Heart right ventricle (tissue), 16 donors: ENCODE measurements at regions not wholly inside any gene's neighbourhood (a gene's known extent, or its start where the extent isn't known, plus 50 kb on each side); places are given as distances from the start of the nearest gene placed in this dataset.

Source experiments
- ATAC-seq, 8 donors: fragments of 200-7000 bp; cut with Tn5 transposase; one replicate each; pipeline ENCODE4 v1.9.1; 2020; ENCODE audit warnings: mild to moderate bottlenecking in 8 of 8, moderate library complexity in 8 of 8, moderate number of reproducible peaks in 1 of 8
- DNase-seq, 2 donors: peaks; one replicate each; pipeline ENCODE4 v3.0.0-alpha.2; 2020
- H3K27ac ChIP-seq, 10 donors: fragments of 200-600 bp; sonication (generic) in 2 of 10; one replicate each; pipeline versions ENCODE4 v1.5.0 to v1.8.0; 2020 to 2022; ENCODE audit warnings: mild to moderate bottlenecking in 3 of 10
- H3K27me3 ChIP-seq, 7 donors: fragments of 200-600 bp; one replicate each; pipeline ENCODE4 v1.8.0; 2021 to 2022; ENCODE audit warnings: mild to moderate bottlenecking in 2 of 7
- H3K36me3 ChIP-seq, 9 donors: fragments of 200-600 bp; sonication (generic) in 1 of 9; one replicate each; pipeline versions ENCODE4 v1.5.0 to v1.8.0; 2020 to 2022; ENCODE audit warnings: mild to moderate bottlenecking in 2 of 9
- H3K4me1 ChIP-seq, 9 donors: fragments of 200-600 bp; sonication (generic) in 1 of 9; one replicate each; pipeline versions ENCODE4 v1.5.0 to v1.8.0; 2020 to 2022; ENCODE audit warnings: mild to moderate bottlenecking in 4 of 9
- H3K4me3 ChIP-seq, 10 donors: fragments of 200-600 bp; sonication (generic) in 2 of 10; one replicate each; pipeline versions ENCODE4 v1.5.0 to v1.8.0; 2020 to 2022; ENCODE audit warnings: mild to moderate bottlenecking in 7 of 10, moderate library complexity in 2 of 10
- H3K9me3 ChIP-seq, 11 donors: fragments of 200-600 bp in 10 of 11; sonication (generic) in 2 of 11; one replicate each; pipeline versions ENCODE4 v1.5.0 to v1.8.0; 2013 to 2022; ENCODE audit warnings: mild to moderate bottlenecking in 2 of 11, control low read depth in 1 of 11, moderate library complexity in 1 of 11
- WGBS, 2 donors: extraction: QIAGEN DNeasy Blood & Tissue Kit; methylation state at CpG; one replicate each; pipeline ENCODE4 v1.1.7; 2013; ENCODE audit warnings: inconsistent platforms in 1 of 2; 5-methylcytosine and 5-hydroxymethylcytosine counted together
- intact Hi-C, 10 donors: fragments of 100-400 bp; cut with DNase I; formaldehyde crosslinking; loops; one replicate each; pipeline versions ENCODE4 v1.11.1 to v1.14.2; 2022
- TF ChIP-seq, protein P1 (sequence below), 9 donors: fragments of 200-600 bp; sonication (generic) in 2 of 9; IDR thresholded peaks; one replicate each; pipeline versions ENCODE4 v1.5.0 to v1.8.0; 2021 to 2022; ENCODE audit warnings: antibody characterized with exemption in 9 of 9, mild to moderate bottlenecking in 5 of 9, moderate library complexity in 1 of 9
- donor health status: Arrhythmogenic right ventricular cardiomyopathy.
- donor health status: ischemic (EF 13 %, LVEDD 7.1; RV severe dilation, severe dysfunction).
- donor health status: healthy with polysubstance abuse.
- donor health status: DM: no; HTN: yes; CAD: no.
- donor health status: DM: no; HTN: no; CAD: no.
- donor health status: ischemic (EF 25% LVEDD 6.9; RV normal size, moderate dysfunction).
- donor health status: ischemic (EF 25% LVEDD 5.7; RV mildly dilated, moderate dysfunction).
- donor health status: healthy.
- donor health status: DM: yes; HTN: yes; CAD: no.
- donor health status: Ischemic cardiomyopathy.
- donor health status: ischemic (EF 35%, LVEDD 5.7; RV mildly dilated, moderate dysfunction).
- donor health status: nonischemic (EF 11% LVEDD 7.7; RV severe dilation, severe dysfunction).
- donor health status: DM: yes; HTN: yes; CAD: no.
- donor health status: PGD.
- donor health status: ischemic (EF 29% LVEDD 5.4; RV normal size, mild dysfunction).
- donor health status: nonischemic (EF 23%, LVEDD 6.1; RV moderate dilation, normal function).

DNA sequence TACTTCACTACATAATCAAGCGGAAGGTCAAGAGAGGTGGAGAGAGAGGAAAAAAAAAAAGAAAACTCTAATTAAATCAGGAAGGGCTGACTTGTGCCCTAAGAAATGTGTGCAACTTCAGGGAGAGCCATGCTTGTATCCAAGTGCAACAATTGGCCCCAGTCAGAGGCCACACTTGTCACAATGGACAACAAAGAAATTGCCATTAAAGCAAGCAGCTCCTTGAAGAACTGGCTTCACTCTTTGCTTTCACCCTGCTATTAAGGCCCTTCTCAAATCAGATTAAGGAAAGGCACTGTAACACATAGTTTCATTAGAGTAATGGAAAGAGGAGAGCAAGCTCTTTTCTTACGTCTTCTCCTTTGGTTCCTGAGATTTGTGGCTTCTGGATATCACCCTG, 480.9 kb upstream of the WWC1 start:
- intact Hi-C loops = loop anchor here in 1 of 10 donors (10.0 kb wide), 1 partner anchor 94 kb away; no protein-coding TSS in a partner anchor
- TF ChIP-seq, protein P1, sequence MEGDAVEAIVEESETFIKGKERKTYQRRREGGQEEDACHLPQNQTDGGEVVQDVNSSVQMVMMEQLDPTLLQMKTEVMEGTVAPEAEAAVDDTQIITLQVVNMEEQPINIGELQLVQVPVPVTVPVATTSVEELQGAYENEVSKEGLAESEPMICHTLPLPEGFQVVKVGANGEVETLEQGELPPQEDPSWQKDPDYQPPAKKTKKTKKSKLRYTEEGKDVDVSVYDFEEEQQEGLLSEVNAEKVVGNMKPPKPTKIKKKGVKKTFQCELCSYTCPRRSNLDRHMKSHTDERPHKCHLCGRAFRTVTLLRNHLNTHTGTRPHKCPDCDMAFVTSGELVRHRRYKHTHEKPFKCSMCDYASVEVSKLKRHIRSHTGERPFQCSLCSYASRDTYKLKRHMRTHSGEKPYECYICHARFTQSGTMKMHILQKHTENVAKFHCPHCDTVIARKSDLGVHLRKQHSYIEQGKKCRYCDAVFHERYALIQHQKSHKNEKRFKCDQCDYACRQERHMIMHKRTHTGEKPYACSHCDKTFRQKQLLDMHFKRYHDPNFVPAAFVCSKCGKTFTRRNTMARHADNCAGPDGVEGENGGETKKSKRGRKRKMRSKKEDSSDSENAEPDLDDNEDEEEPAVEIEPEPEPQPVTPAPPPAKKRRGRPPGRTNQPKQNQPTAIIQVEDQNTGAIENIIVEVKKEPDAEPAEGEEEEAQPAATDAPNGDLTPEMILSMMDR (IDR thresholded peaks at IDR 0.05) = no peak
- H3K4me3 ChIP-seq = no peak overlapping the region
- no peaks in the 10 kb centered on the region for H3K9me3 ChIP-seq
- DNase-seq (no peak), ATAC-seq (no peak)
- H3K27ac ChIP-seq = no peak overlapping the region
- H3K4me1 ChIP-seq = no peaks in the 10 kb centered on the region
- H3K27me3 ChIP-seq = no peaks in the 10 kb centered on the region
- WGBS, 2 donors = 93 to 97% methylated on average over 2 of the region's 2 CpGs
- no peaks in the 10 kb centered on the region for H3K36me3 ChIP-seq

DNA sequence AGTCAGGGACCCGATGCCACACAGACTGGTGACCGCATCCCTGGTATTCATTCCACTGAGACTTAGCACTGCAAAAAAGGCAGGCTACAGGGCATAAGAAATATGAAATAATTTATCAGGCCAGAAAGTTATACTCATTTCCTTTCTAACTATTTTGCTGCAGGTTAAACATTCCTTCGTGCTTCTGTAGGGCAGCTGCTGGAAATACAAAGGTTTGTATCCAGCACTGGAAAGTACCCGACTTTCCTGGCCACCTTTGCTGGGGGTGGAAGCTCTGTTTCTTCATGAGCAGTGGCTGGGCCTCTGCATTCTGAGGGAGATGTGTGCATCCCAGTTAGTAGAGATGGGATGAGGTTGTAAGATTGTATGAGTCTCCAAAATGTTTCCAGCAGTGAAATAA, 478.6 kb upstream of the WWC1 start:
- ATAC-seq = no peak
- WGBS, 2 donors = 84 to 88% methylated on average over 4 of the region's 4 CpGs
- DNase-seq = no peak
- Histone ChIP-seq H3K27ac (no peak overlapping the region), H3K4me1 (peaks cover 0 to 4% (median 0%) of the 10 kb centered on the region in 9 donors), H3K9me3 (no peaks in the 10 kb centered on the region), H3K4me3 (no peak overlapping the region), H3K27me3 (no peaks in the 10 kb centered on the region), H3K36me3 (no peaks in the 10 kb centered on the region)
- TF ChIP-seq, protein P1 (IDR thresholded peaks at IDR 0.05) = no peak
- intact Hi-C loops = loop anchor here in 1 of 10 donors (10.0 kb wide), 1 partner anchor 92 kb away; no protein-coding TSS in a partner anchor

DNA sequence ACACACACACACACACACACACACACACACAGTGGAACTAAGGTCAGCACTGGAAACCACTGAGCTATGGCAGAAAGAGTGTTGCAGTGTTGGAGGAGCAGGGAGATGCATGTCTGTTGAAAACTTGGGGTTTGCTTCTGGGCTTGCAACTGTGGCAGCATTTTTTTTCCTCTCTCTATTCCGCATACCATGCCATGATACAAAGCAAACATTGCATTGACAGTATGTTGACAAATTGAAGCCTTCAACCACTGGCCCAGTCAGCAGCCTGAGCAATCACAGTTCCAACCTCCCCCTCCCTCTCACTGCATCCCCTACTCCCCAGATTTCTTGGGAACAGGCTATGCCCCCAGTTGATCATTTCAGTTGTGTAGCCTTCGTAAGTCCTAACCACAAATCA, 478.1 kb upstream of the WWC1 start:
- Histone ChIP-seq H3K27me3 (no peaks in the 10 kb centered on the region), H3K4me1 (peaks cover 0 to 4% (median 0%) of the 10 kb centered on the region in 9 donors), H3K36me3 (no peaks in the 10 kb centered on the region), H3K27ac (no peak overlapping the region), H3K4me3 (no peak overlapping the region), H3K9me3 (no peaks in the 10 kb centered on the region)
- DNase-seq = no peak
- WGBS, 2 donors = 83 to 86% methylated on average over 2 of the region's 2 CpGs
- no peak for ATAC-seq
- intact Hi-C loops = loop anchor here in 1 of 10 donors (10.0 kb wide), 1 partner anchor 91 kb away; no protein-coding TSS in a partner anchor
- TF ChIP-seq, protein P1 (IDR thresholded peaks at IDR 0.05) = no peak

DNA sequence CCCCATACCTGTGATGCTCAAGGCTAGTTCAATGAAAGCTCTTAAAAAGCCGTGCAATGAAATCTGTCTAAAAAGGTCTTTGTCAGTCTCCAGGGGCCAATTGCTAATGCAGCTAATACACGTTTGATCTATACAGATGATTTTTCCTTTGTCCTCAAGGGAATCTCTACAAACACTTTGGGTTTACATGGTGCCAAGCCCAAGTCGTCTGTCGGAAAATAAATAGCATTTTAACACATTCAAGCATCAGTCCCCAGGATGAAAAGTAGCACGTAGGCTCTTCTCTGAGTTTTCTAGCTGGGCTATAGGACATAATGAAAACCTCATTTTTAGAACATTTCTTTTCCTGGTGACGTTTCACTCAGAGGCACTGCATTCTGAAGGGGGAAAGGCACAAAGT, 477.4 kb upstream of the WWC1 start:
- TF ChIP-seq, protein P1 (IDR thresholded peaks at IDR 0.05) = no peak
- H3K36me3 ChIP-seq = no peaks in the 10 kb centered on the region
- peaks cover 0 to 4% (median 0%) of the 10 kb centered on the region in 9 donors for H3K4me1 ChIP-seq
- no peak overlapping the region for H3K4me3 ChIP-seq
- H3K27me3 ChIP-seq = no peaks in the 10 kb centered on the region
- 75 to 76% methylated on average over 6 of the region's 6 CpGs for WGBS, 2 donors
- intact Hi-C loops = loop anchor here in 1 of 10 donors (10.0 kb wide), 1 partner anchor 91 kb away; no protein-coding TSS in a partner anchor
- ATAC-seq (no peak), DNase-seq (no peak)
- H3K27ac ChIP-seq = no peak overlapping the region
- no peaks in the 10 kb centered on the region for H3K9me3 ChIP-seq
